Tibial nerve (tissue), 4 donors: ENCODE measurements at regions not wholly inside any gene's neighbourhood (a gene's known extent, or its start where the extent isn't known, plus 50 kb on each side); places are given as distances from the start of the nearest gene placed in this dataset.
A peak's percentile ranks its signal among the peaks of the same experiment; 100 is the strongest.

ENCODE experiments used
- DNase-seq, 2 donors: peaks; one replicate each; pipeline ENCODE4 v3.0.0-alpha.2; 2019; ENCODE audit warnings: low spot score in 2 of 2
- H3K27ac ChIP-seq, 4 donors: fragments of 200-600 bp; sonication (generic) in 3 of 4; one replicate each; pipeline ENCODE4 v1.5.1; 2017 to 2019; ENCODE audit warnings: mild to moderate bottlenecking in 1 of 4
- H3K27me3 ChIP-seq, 2 donors: fragments of 200-600 bp; sonication (generic) in 1 of 2; one replicate each; pipeline versions ENCODE4 v1.5.1 to v1.6.0; 2017 to 2019
- H3K36me3 ChIP-seq, 3 donors: fragments of 200-600 bp; sonication (generic); one replicate each; pipeline ENCODE4 v1.5.1; 2018 to 2019
- H3K4me1 ChIP-seq, 4 donors: fragments of 200-600 bp; sonication (generic) in 3 of 4; one replicate each; pipeline ENCODE4 v1.5.1; 2017 to 2019
- H3K4me3 ChIP-seq, 4 donors: fragments of 200-600 bp; sonication (generic) in 3 of 4; one replicate each; pipeline ENCODE4 v1.5.1; 2017 to 2019; ENCODE audit warnings: mild to moderate bottlenecking in 1 of 4, moderate library complexity in 1 of 4
- H3K9me3 ChIP-seq, 4 donors: fragments of 200-600 bp; sonication (generic) in 3 of 4; one replicate each; pipeline ENCODE4 v1.5.1; 2017 to 2019
- EP300 ChIP-seq, 2 donors: sonication (generic); formaldehyde crosslinking; IDR thresholded peaks; one replicate each; pipeline ENCODE4 v1.6.1; 2017; ENCODE audit warnings: antibody characterized with exemption in 2 of 2, mild to moderate bottlenecking in 1 of 2
- POLR2A ChIP-seq, 2 donors: fragments of 450-650 bp; IDR thresholded peaks; one replicate each; pipeline ENCODE4 v1.6.1; 2017; ENCODE audit warnings: antibody characterized with exemption in 2 of 2, mild to moderate bottlenecking in 2 of 2, moderate library complexity in 2 of 2
- WGBS, 2 donors: methylation state at CpG; one replicate each; pipeline ENCODE4 v1.1.5; 2018; 5-methylcytosine and 5-hydroxymethylcytosine counted together
- TF ChIP-seq, protein P1 (sequence below), 5 experiments: fragments of 200-600 bp in 3 of 5; fragments of 450-650 bp in 2 of 5; sonication (generic) in 3 of 5; IDR thresholded peaks; one replicate each; pipeline ENCODE4 v1.5.1; 2016 to 2019; ENCODE audit warnings: antibody characterized with exemption in 5 of 5, mild to moderate bottlenecking in 3 of 5, moderate library complexity in 2 of 5

DNA sequence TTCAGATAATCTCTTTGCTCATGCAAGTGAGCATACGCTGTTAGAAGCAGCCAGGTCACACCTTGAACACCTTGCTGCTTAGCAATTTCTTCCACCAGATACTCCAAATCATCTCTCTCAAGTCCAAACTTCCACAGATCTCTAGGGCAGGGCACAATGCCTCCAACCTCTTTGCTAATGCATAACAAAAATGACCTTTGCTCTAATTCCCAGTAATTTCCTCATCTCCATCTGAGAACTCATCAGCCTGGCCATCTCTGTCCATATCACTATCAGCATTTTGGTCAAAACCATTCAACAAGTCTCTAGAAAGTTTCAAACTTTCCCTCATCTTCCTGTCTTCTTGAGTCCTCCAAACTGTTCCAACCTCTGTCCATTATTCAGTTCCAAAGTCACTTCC is 139.3 kb upstream of the NR4A3 start:
- DNase-seq: no peak
- Histone ChIP-seq H3K4me3 (no peak overlapping the region), H3K4me1 (no peaks in the 10 kb centered on the region), H3K9me3 (peaks cover 0 to 8% (median 0%) of the 10 kb centered on the region in 4 donors), H3K27me3 (no peaks in the 10 kb centered on the region), H3K36me3 (no peaks in the 10 kb centered on the region), H3K27ac (no peak overlapping the region)
- 89 to 100% methylated on average over 1 of the region's 1 CpG for WGBS, 2 donors
- TF ChIP-seq, protein P1, sequence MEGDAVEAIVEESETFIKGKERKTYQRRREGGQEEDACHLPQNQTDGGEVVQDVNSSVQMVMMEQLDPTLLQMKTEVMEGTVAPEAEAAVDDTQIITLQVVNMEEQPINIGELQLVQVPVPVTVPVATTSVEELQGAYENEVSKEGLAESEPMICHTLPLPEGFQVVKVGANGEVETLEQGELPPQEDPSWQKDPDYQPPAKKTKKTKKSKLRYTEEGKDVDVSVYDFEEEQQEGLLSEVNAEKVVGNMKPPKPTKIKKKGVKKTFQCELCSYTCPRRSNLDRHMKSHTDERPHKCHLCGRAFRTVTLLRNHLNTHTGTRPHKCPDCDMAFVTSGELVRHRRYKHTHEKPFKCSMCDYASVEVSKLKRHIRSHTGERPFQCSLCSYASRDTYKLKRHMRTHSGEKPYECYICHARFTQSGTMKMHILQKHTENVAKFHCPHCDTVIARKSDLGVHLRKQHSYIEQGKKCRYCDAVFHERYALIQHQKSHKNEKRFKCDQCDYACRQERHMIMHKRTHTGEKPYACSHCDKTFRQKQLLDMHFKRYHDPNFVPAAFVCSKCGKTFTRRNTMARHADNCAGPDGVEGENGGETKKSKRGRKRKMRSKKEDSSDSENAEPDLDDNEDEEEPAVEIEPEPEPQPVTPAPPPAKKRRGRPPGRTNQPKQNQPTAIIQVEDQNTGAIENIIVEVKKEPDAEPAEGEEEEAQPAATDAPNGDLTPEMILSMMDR (IDR thresholded peaks at IDR 0.05): no peak
- TF ChIP-seq EP300 (IDR thresholded peaks at IDR 0.05) (no peak), POLR2A (IDR thresholded peaks at IDR 0.05) (no peak)

DNA sequence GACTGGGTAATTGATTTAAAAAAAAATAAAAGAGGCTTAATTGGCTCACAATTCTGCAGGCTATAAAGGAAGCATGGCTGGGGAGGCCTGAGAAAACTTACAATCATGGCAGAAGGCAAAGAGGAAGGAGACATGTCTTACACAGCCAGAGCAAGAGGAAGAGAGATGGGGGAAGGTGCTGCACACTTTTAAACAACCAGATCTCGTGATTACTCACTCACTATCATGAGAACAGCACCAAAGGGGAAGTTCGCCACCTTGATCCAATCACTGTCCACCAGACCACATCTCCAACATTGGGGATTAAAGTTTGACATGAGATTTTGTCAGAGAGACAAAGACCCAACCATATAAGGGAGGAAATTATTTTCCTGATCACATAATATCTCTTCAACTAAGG is 138.8 kb upstream of the NR4A3 start:
- 73 to 76% methylated on average over 2 of the region's 2 CpGs for WGBS, 2 donors
- Histone ChIP-seq H3K4me1 (no peaks in the 10 kb centered on the region), H3K4me3 (no peak overlapping the region), H3K27ac (no peak overlapping the region), H3K9me3 (peaks cover 0 to 8% (median 0%) of the 10 kb centered on the region in 4 donors), H3K27me3 (no peaks in the 10 kb centered on the region), H3K36me3 (no peaks in the 10 kb centered on the region)
- no peak for DNase-seq
- TF ChIP-seq, protein P1 (IDR thresholded peaks at IDR 0.05): no peak
- no peak for TF ChIP-seq EP300 (IDR thresholded peaks at IDR 0.05)

DNA sequence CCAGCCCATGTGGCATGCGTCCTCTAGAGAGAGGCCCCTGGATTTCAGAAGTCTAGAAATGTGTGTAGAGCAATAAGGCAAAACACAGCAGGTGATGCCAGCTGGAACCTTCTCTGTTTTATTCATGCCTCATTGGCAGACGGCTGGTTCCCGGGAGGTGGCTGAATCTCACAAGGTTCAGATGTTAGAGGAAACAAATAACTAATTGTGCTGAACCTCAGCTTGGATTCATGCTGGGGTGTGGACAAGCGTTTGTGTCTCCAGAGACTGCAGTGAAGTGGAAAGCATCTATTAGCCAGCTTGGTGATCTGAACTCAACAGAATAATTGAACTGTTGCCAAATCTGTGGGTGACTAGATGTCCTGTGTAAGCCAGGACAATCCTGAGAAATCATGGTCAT is 131.1 kb upstream of the NR4A3 start:
- H3K4me3 ChIP-seq: no peak overlapping the region
- no peaks in the 10 kb centered on the region for H3K4me1 ChIP-seq
- H3K9me3 ChIP-seq: no peaks in the 10 kb centered on the region
- H3K27me3 ChIP-seq: no peaks in the 10 kb centered on the region
- no peak overlapping the region for H3K27ac ChIP-seq
- TF ChIP-seq POLR2A (IDR thresholded peaks at IDR 0.05): no peak
- TF ChIP-seq EP300 (IDR thresholded peaks at IDR 0.05): no peak
- TF ChIP-seq, protein P1 (IDR thresholded peaks at IDR 0.05): no peak
- WGBS, 2 donors: 30 to 33% methylated on average over 4 of the region's 4 CpGs
- no peaks in the 10 kb centered on the region for H3K36me3 ChIP-seq
- DNase-seq: peak in 1 of 2 donors; percentile 18

DNA sequence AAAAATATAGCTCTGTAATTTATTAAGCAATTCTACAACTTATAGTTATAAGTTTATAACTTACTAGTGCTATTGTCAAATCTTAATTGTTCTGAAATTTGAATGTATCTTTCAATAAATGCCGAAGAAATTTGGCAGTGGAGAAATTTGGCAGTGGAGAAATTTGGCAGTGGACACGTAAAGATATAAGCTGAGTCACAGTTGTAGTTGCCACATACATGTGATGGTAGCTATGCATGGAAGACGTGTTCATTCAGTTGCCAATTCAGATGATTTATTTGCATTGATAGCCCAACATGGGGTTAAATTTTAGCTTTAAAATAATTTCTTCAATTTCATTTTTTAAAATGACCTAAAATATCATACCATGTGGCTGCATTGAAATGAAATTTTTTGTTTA is 127.8 kb upstream of the NR4A3 start:
- 64 to 74% methylated on average over 3 of the region's 3 CpGs for WGBS, 2 donors
- TF ChIP-seq POLR2A (IDR thresholded peaks at IDR 0.05): no peak
- TF ChIP-seq, protein P1 (IDR thresholded peaks at IDR 0.05): no peak
- TF ChIP-seq EP300 (IDR thresholded peaks at IDR 0.05): no peak
- no peak for DNase-seq
- H3K4me1 ChIP-seq: no peaks in the 10 kb centered on the region
- no peak overlapping the region for H3K4me3 ChIP-seq
- H3K36me3 ChIP-seq: no peaks in the 10 kb centered on the region
- H3K27ac ChIP-seq: no peak overlapping the region
- H3K9me3 ChIP-seq: peaks cover 0 to 11% (median 0%) of the 10 kb centered on the region in 4 donors
- no peaks in the 10 kb centered on the region for H3K27me3 ChIP-seq

DNA sequence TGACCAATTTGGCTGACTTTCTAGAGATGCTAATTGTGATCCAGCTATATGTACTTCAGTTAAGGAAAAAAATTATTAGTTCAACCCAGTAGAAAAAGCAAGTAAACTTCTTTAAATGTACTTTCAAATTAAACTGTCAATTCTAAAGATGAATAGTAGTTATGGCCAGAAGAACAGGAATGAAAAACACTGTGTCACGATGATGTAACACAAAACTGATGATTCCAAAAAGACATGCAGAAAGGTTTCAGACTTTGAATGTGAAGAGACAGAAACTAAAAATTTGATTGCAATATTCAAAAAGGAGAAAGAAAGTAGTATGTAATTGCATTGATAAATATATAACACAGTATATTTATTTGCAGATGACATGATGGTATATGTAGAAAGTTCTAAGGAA is 127.3 kb upstream of the NR4A3 start:
- Histone ChIP-seq H3K36me3 (no peaks in the 10 kb centered on the region), H3K4me3 (no peak overlapping the region), H3K4me1 (no peaks in the 10 kb centered on the region), H3K27me3 (no peaks in the 10 kb centered on the region), H3K9me3 (peaks cover 0 to 13% (median 0%) of the 10 kb centered on the region in 4 donors), H3K27ac (no peak overlapping the region)
- no peak for TF ChIP-seq POLR2A (IDR thresholded peaks at IDR 0.05)
- TF ChIP-seq EP300 (IDR thresholded peaks at IDR 0.05): no peak
- TF ChIP-seq, protein P1 (IDR thresholded peaks at IDR 0.05): no peak
- no peak for DNase-seq
- 76 to 92% methylated on average over 1 of the region's 1 CpG for WGBS, 2 donors
